GM19397 (cell line): ENCODE measurements at regions not wholly inside any gene's neighbourhood (a gene's known extent, or its start where the extent isn't known, plus 50 kb on each side); places are given as distances from the start of the nearest gene placed in this dataset.

ENCODE experiments used
- ATAC-seq: cut with Tn5 transposase; IDR thresholded peaks from one replicate; pipeline ENCODE4 v1.9.1; 2021; ENCODE audit warnings: mild to moderate bottlenecking, moderate library complexity; ENCODE audit not compliant: unreplicated experiment

GRCh38 chrX:118167361-118167760 lies 50.8 kb upstream of the KLHL13 start:
- ATAC-seq: no peak

- no peak for ATAC-seq
These were observed 54.7 kb upstream of the KLHL13 start for GRCh38 chrX:118171356-118171755.

GRCh38 chrX:118174516-118175098 lies 58.0 kb upstream of the KLHL13 start:
- no peak for ATAC-seq

- ATAC-seq: no peak
These were observed 61.1 kb upstream of the KLHL13 start for GRCh38 chrX:118177708-118178107.

- ATAC-seq: no peak
These were observed 61.8 kb upstream of the KLHL13 start for GRCh38 chrX:118178450-118178849.

GRCh38 chrX:118179161-118179560 lies 62.6 kb upstream of the KLHL13 start:
- no peak for ATAC-seq

GRCh38 chrX:118179718-118180117 lies 63.1 kb upstream of the KLHL13 start:
- ATAC-seq: no peak

- ATAC-seq: no peak
These were observed 64.4 kb upstream of the KLHL13 start for GRCh38 chrX:118181030-118181429.

GRCh38 chrX:118182025-118182424 lies 65.4 kb upstream of the KLHL13 start:
- no peak for ATAC-seq

GRCh38 chrX:118182681-118183080 lies 66.1 kb upstream of the KLHL13 start:
- ATAC-seq: no peak

- no peak for ATAC-seq
These were observed 67.0 kb upstream of the KLHL13 start for GRCh38 chrX:118183606-118184005.

- no peak for ATAC-seq
These were observed 70.5 kb upstream of the KLHL13 start for GRCh38 chrX:118187100-118187499.

- ATAC-seq: no peak
These were observed 72.4 kb upstream of the KLHL13 start for GRCh38 chrX:118189000-118189399.

GRCh38 chrX:118189628-118190027 lies 73.0 kb upstream of the KLHL13 start:
- no peak for ATAC-seq

- no peak for ATAC-seq
These were observed 81.1 kb upstream of the KLHL13 start for GRCh38 chrX:118197730-118198129.

GRCh38 chrX:118198577-118198976 lies 82.0 kb upstream of the KLHL13 start:
- no peak for ATAC-seq

- ATAC-seq: no peak
These were observed 83.4 kb upstream of the KLHL13 start for GRCh38 chrX:118199997-118200396.

GRCh38 chrX:118205421-118206395 lies 89.1 kb upstream of the KLHL13 start:
- no peak for ATAC-seq

GRCh38 chrX:118207831-118208453 lies 91.3 kb upstream of the KLHL13 start:
- no peak for ATAC-seq

GRCh38 chrX:118208481-118208880 lies 91.9 kb upstream of the KLHL13 start:
- ATAC-seq: no peak

GRCh38 chrX:118211891-118212816 lies 95.5 kb upstream of the KLHL13 start:
- ATAC-seq: peak; percentile 54
